Lower lobe of right lung (tissue), 2 donors: ENCODE measurements at regions not wholly inside any gene's neighbourhood (a gene's known extent, or its start where the extent isn't known, plus 50 kb on each side); places are given as distances from the start of the nearest gene placed in this dataset.

Experiments used
- ATAC-seq, 2 donors: fragments of 200-7000 bp; cut with Tn5 transposase; one replicate each; pipeline ENCODE4 v1.9.1; 2020 to 2022; ENCODE audit warnings: mild to moderate bottlenecking in 2 of 2, moderate library complexity in 2 of 2
- DNase-seq: peaks from one replicate; pipeline ENCODE4 v3.0.0-alpha.2; 2020
- H3K27ac ChIP-seq: fragments of 200-600 bp; one replicate; pipeline ENCODE4 v1.8.0; 2022
- H3K27me3 ChIP-seq: fragments of 200-600 bp; one replicate; pipeline ENCODE4 v1.8.0; 2022; ENCODE audit warnings: low read depth
- H3K36me3 ChIP-seq: fragments of 200-600 bp; one replicate; pipeline ENCODE4 v1.8.0; 2022; ENCODE audit warnings: mild to moderate bottlenecking
- H3K4me1 ChIP-seq: fragments of 200-600 bp; one replicate; pipeline ENCODE4 v1.8.0; 2022
- H3K4me3 ChIP-seq: fragments of 200-600 bp; one replicate; pipeline ENCODE4 v1.8.0; 2022; ENCODE audit warnings: mild to moderate bottlenecking
- H3K9me3 ChIP-seq: fragments of 200-600 bp; one replicate; pipeline ENCODE4 v1.8.0; 2022
- CTCF ChIP-seq: fragments of 200-600 bp; IDR thresholded peaks from one replicate; pipeline ENCODE4 v1.8.0; 2022; ENCODE audit warnings: antibody characterized with exemption, mild to moderate bottlenecking
- intact Hi-C: fragments of 100-400 bp; cut with DNase I; formaldehyde crosslinking; loops from one replicate; pipeline ENCODE4 v1.11.0; 2022
- donor health status: DM: no; HTN: yes; CAD: no; lungs with severe emphysema.

GRCh38 chrX:120794525-120794975, 81.1 kb downstream of the CT47B1 start:
- Histone ChIP-seq H3K4me1 (no peaks in the 10 kb centered on the region), H3K4me3 (no peak overlapping the region), H3K27ac (no peak overlapping the region), H3K27me3 (no peaks in the 10 kb centered on the region), H3K9me3 (no peaks in the 10 kb centered on the region), H3K36me3 (no peaks in the 10 kb centered on the region)
- no peak for ATAC-seq
- no peak for TF ChIP-seq CTCF
- intact Hi-C loops = no loop called here
- DNase-seq = no peak

- ATAC-seq (no peak), DNase-seq (no peak)
- H3K9me3 ChIP-seq = no peaks in the 10 kb centered on the region
- H3K36me3 ChIP-seq = no peaks in the 10 kb centered on the region
- TF ChIP-seq CTCF = no peak
- H3K27me3 ChIP-seq = no peaks in the 10 kb centered on the region
- H3K4me3 ChIP-seq = no peak overlapping the region
- H3K4me1 ChIP-seq = no peaks in the 10 kb centered on the region
- H3K27ac ChIP-seq = no peak overlapping the region
- intact Hi-C loops = no loop called here
Observed at GRCh38 chrX:120793098-120793497, 82.6 kb downstream of the CT47B1 start.

- no peaks in the 10 kb centered on the region for H3K27me3 ChIP-seq
- no peak overlapping the region for H3K27ac ChIP-seq
- ATAC-seq (peak in 1 of 2 donors; percentile 73), DNase-seq (no peak)
- no peaks in the 10 kb centered on the region for H3K36me3 ChIP-seq
- H3K4me3 ChIP-seq = no peak overlapping the region
- no peaks in the 10 kb centered on the region for H3K4me1 ChIP-seq
- intact Hi-C loops = no loop called here
- H3K9me3 ChIP-seq = no peaks in the 10 kb centered on the region
- no peak for TF ChIP-seq CTCF
Observed at GRCh38 chrX:120791013-120791643, 84.5 kb downstream of the CT47B1 start.

- no peak for TF ChIP-seq CTCF
- ATAC-seq = no peak
Observed at GRCh38 chrX:120790552-120790951, 85.1 kb downstream of the CT47B1 start.

GRCh38 chrX:120790118-120790517, 85.5 kb downstream of the CT47B1 start:
- Histone ChIP-seq H3K27ac (no peak overlapping the region), H3K27me3 (no peaks in the 10 kb centered on the region), H3K36me3 (no peaks in the 10 kb centered on the region), H3K9me3 (no peaks in the 10 kb centered on the region), H3K4me3 (no peak overlapping the region), H3K4me1 (no peaks in the 10 kb centered on the region)
- ATAC-seq = peak in 1 of 2 donors; percentile 85
- TF ChIP-seq CTCF = peak; percentile 69
- no peak for DNase-seq
- intact Hi-C loops = no loop called here

More at GRCh38 chrX:120790552-120790951, 85.1 kb downstream of the CT47B1 start:
- Histone ChIP-seq H3K27me3 (no peaks in the 10 kb centered on the region), H3K36me3 (no peaks in the 10 kb centered on the region), H3K4me3 (no peak overlapping the region), H3K9me3 (no peaks in the 10 kb centered on the region), H3K4me1 (no peaks in the 10 kb centered on the region), H3K27ac (no peak overlapping the region)
- no peak for DNase-seq
- intact Hi-C loops = no loop called here
